Ramos (cell line): ENCODE measurements at regions not wholly inside any gene's neighbourhood (a gene's known extent, or its start where the extent isn't known, plus 50 kb on each side); places are given as distances from the start of the nearest gene placed in this dataset.

ENCODE experiments used
- in situ Hi-C: fragments of 300-500 bp; cut with MboI; formaldehyde crosslinking; loops from one replicate; pipeline ENCODE4 v1.14.3; 2022; ENCODE audit warnings: low sequenced_read_pairs; ENCODE audit not compliant: unreplicated experiment

- in situ Hi-C loops, result no loop called here
Observed at GRCh38 chr4:20621476-20621875, 78.8 kb upstream of the PACRGL start.

- in situ Hi-C loops, result no loop called here
Observed at GRCh38 chr4:20622701-20623100, 77.6 kb upstream of the PACRGL start.

GRCh38 chr4:20623939-20624338 is 76.3 kb upstream of the PACRGL start:
- in situ Hi-C loops, result no loop called here

GRCh38 chr4:20624793-20625374 is 75.4 kb upstream of the PACRGL start:
- in situ Hi-C loops, result no loop called here

- in situ Hi-C loops, result no loop called here
Observed at GRCh38 chr4:20625426-20625825, 74.8 kb upstream of the PACRGL start.

- in situ Hi-C loops, result no loop called here
Observed at GRCh38 chr4:20626326-20627005, 73.8 kb upstream of the PACRGL start.

- in situ Hi-C loops, result no loop called here
Observed at GRCh38 chr4:20627866-20628265, 72.4 kb upstream of the PACRGL start.

- in situ Hi-C loops, result no loop called here
Observed at GRCh38 chr4:20629186-20630106, 70.8 kb upstream of the PACRGL start.

- in situ Hi-C loops, result no loop called here
Observed at GRCh38 chr4:20638825-20639224, 61.4 kb upstream of the PACRGL start.

- in situ Hi-C loops, result no loop called here
Observed at GRCh38 chr4:20639346-20639745, 60.9 kb upstream of the PACRGL start.

GRCh38 chr4:20640989-20641388 is 59.3 kb upstream of the PACRGL start:
- in situ Hi-C loops, result no loop called here

GRCh38 chr4:20641976-20642375 is 58.3 kb upstream of the PACRGL start:
- in situ Hi-C loops, result no loop called here

GRCh38 chr4:20643631-20644030 is 56.6 kb upstream of the PACRGL start:
- in situ Hi-C loops, result no loop called here

- in situ Hi-C loops, result no loop called here
Observed at GRCh38 chr4:20645236-20645635, 55.0 kb upstream of the PACRGL start.

GRCh38 chr4:20646287-20646686 is 54.0 kb upstream of the PACRGL start:
- in situ Hi-C loops, result no loop called here
